RWPE2 (cell line): ENCODE measurements at regions not wholly inside any gene's neighbourhood (a gene's known extent, or its start where the extent isn't known, plus 50 kb on each side); places are given as distances from the start of the nearest gene placed in this dataset.

Experiments
- ATAC-seq: fragments of 200-7000 bp; cut with Tn5 transposase; 3 replicates; pipeline ENCODE4 v1.9.1; 2021; ENCODE audit warnings: low read depth
- DNase-seq: peaks from one replicate; pipeline ENCODE4 v3.0.0-alpha.2; 2020; ENCODE audit warnings: low spot score
- H3K27ac ChIP-seq: fragments of 450-650 bp; 2 replicates; pipeline ENCODE4 v1.5.1; 2017; ENCODE audit warnings: mild to moderate bottlenecking; ENCODE audit not compliant: poor library complexity, severe bottlenecking
- H3K27me3 ChIP-seq: fragments of 250-450 bp; sonication (Bioruptor Pico); 2 replicates; pipeline ENCODE4 v1.5.1; 2021; ENCODE audit warnings: mild to moderate bottlenecking, moderate library complexity; ENCODE audit not compliant: insufficient read depth, poor library complexity, severe bottlenecking
- H3K36me3 ChIP-seq: fragments of 250-450 bp; sonication (Bioruptor Pico); 2 replicates; pipeline ENCODE4 v1.5.1; 2020; ENCODE audit warnings: low read depth, mild to moderate bottlenecking, moderate library complexity
- H3K4me1 ChIP-seq: fragments of 250-450 bp; sonication (Bioruptor Pico); 2 replicates; pipeline ENCODE4 v1.5.1; 2021; ENCODE audit warnings: mild to moderate bottlenecking, moderate library complexity; ENCODE audit not compliant: insufficient read depth, poor library complexity, severe bottlenecking
- H3K4me3 ChIP-seq: fragments of 250-450 bp; sonication (Bioruptor Pico); 2 replicates; pipeline ENCODE4 v1.5.1; 2021; ENCODE audit warnings: mild to moderate bottlenecking, moderate library complexity; ENCODE audit not compliant: severe bottlenecking
- H3K9me3 ChIP-seq: fragments of 250-450 bp; sonication (Bioruptor Pico); 2 replicates; pipeline ENCODE4 v1.5.1; 2021; ENCODE audit warnings: mild to moderate bottlenecking, moderate library complexity; ENCODE audit not compliant: severe bottlenecking
- TF ChIP-seq, protein P1 (sequence below): fragments of 450-650 bp; IDR thresholded peaks from one replicate; pipeline ENCODE4 v1.5.1; 2017; ENCODE audit warnings: mild to moderate bottlenecking, moderate library complexity; ENCODE audit not compliant: poor library complexity, severe bottlenecking

- Histone ChIP-seq H3K27me3 (no peaks in the 10 kb centered on the region), H3K4me1 (peaks cover 12% of the 10 kb centered on the region), H3K27ac (no peak overlapping the region), H3K36me3 (no peaks in the 10 kb centered on the region), H3K4me3 (no peak overlapping the region), H3K9me3 (no peaks in the 10 kb centered on the region)
- ATAC-seq, result no peak
- no peak for DNase-seq
- TF ChIP-seq, protein P1, sequence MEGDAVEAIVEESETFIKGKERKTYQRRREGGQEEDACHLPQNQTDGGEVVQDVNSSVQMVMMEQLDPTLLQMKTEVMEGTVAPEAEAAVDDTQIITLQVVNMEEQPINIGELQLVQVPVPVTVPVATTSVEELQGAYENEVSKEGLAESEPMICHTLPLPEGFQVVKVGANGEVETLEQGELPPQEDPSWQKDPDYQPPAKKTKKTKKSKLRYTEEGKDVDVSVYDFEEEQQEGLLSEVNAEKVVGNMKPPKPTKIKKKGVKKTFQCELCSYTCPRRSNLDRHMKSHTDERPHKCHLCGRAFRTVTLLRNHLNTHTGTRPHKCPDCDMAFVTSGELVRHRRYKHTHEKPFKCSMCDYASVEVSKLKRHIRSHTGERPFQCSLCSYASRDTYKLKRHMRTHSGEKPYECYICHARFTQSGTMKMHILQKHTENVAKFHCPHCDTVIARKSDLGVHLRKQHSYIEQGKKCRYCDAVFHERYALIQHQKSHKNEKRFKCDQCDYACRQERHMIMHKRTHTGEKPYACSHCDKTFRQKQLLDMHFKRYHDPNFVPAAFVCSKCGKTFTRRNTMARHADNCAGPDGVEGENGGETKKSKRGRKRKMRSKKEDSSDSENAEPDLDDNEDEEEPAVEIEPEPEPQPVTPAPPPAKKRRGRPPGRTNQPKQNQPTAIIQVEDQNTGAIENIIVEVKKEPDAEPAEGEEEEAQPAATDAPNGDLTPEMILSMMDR, result no peak
These were observed 116.9 kb upstream of the FOXB1 start for GRCh38 chr15:59887211-59887610.

DNA sequence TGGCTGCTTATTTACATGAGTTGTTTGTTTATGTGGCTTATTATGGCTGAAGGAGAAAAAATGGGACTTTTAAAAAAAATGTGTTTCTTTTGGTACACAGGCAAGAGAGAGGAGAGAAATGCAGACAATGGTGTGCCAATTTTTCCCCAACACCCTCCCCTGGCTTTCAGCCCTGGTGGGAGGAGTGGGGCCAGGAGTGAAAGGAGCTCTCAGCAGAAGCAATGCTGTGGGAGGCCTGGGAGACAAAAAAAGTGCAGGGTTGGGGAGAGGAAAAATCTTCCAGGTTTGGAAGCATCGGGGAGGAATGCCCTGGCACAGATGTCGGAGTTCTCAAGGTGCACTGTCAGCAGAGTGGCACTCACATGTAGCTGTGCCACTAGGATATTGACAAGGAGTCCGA, 117.7 kb upstream of the FOXB1 start:
- H3K27ac ChIP-seq, result peak overlapping the region; percentile 79
- peaks cover 12% of the 10 kb centered on the region for H3K4me1 ChIP-seq
- no peak overlapping the region for H3K4me3 ChIP-seq
- no peaks in the 10 kb centered on the region for H3K36me3 ChIP-seq
- ATAC-seq (no peak), DNase-seq (no peak)
- TF ChIP-seq, protein P1, result no peak
- no peaks in the 10 kb centered on the region for H3K27me3 ChIP-seq
- no peaks in the 10 kb centered on the region for H3K9me3 ChIP-seq

DNA sequence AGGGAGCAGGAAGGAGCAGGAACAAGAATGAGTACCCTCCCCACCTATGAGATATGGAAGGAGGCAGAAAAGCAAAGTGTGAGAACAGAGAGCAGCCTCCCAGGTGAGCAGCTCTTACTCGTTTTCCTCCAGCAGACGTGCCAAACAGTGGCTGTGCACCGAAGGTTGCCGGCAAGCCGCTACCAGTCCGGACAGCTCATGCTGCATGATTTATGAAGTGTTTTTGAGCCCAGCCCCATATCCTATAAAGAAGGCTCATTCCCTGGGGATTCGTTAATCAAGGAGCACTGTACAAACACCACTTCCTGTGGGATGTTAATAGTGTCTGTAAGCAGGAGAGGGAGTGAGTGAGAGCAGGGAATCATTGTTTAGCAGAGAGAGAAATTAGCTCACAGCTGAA, 118.3 kb upstream of the FOXB1 start:
- no peaks in the 10 kb centered on the region for H3K27me3 ChIP-seq
- peak overlapping the region; percentile 79 for H3K27ac ChIP-seq
- H3K4me3 ChIP-seq, result no peak overlapping the region
- peaks cover 12% of the 10 kb centered on the region for H3K4me1 ChIP-seq
- DNase-seq, result peak; percentile 95
- TF ChIP-seq, protein P1, result peak; percentile 43
- ATAC-seq, result peak; percentile 99
- H3K9me3 ChIP-seq, result no peaks in the 10 kb centered on the region
- H3K36me3 ChIP-seq, result no peaks in the 10 kb centered on the region

GRCh38 chr15:59879506-59880265, 124.4 kb upstream of the FOXB1 start:
- no peak for DNase-seq
- Histone ChIP-seq H3K4me1 (peaks cover 16% of the 10 kb centered on the region), H3K4me3 (no peak overlapping the region), H3K27me3 (no peaks in the 10 kb centered on the region), H3K9me3 (no peaks in the 10 kb centered on the region), H3K36me3 (no peaks in the 10 kb centered on the region), H3K27ac (peak overlapping the region; percentile 78)
- TF ChIP-seq, protein P1, result no peak
- ATAC-seq, result peak; percentile 99

DNA sequence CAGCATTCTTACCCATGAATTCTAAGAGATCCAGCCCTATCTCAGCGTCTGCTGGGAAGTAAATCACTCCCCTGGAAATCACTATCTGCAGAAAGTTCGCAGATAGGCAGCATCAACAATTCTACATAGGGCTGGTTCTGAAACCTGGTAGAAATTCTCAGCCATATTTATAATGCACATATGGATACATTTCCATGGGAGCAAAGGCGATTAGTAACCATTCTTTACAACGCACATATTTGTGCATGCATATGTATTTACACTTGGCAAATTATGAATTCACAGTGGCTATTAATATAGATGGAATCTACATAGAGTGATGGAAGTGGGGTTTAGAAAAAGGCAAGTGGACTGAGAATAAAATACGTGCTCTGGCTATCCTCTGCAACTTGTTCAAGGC, 128.0 kb upstream of the FOXB1 start:
- TF ChIP-seq, protein P1, result no peak
- no peak for ATAC-seq
- H3K36me3 ChIP-seq, result no peaks in the 10 kb centered on the region

More for the DNA sequence above, 128.0 kb upstream of the FOXB1 start:
- Histone ChIP-seq H3K4me1 (peaks cover 16% of the 10 kb centered on the region), H3K4me3 (no peak overlapping the region), H3K9me3 (no peaks in the 10 kb centered on the region), H3K27ac (no peak overlapping the region), H3K27me3 (no peaks in the 10 kb centered on the region)
- DNase-seq, result no peak
